GM23338 (cell line): ENCODE measurements at regions not wholly inside any gene's neighbourhood (a gene's known extent, or its start where the extent isn't known, plus 50 kb on each side); places are given as distances from the start of the nearest gene placed in this dataset.

Source experiments
- CREB1 ChIP-seq: fragments of 250-450 bp; sonication (Bioruptor Pico); IDR thresholded peaks from 2 replicates; pipeline ENCODE4 v1.5.0; 2020; ENCODE audit warnings: low read depth, mild to moderate bottlenecking, moderate library complexity
- CTCF ChIP-seq, 2 experiments: fragments of 200-600 bp in 1 of 2; sonication (generic) in 1 of 2; conservative IDR thresholded peaks; 2 replicates each; pipeline versions ENCODE4 v1.5.1 to v1.6.1; 2016 to 2017; ENCODE audit warnings: antibody characterized with exemption in 2 of 2, low read depth in 2 of 2, mild to moderate bottlenecking in 2 of 2, moderate library complexity in 1 of 2
- EZH2 ChIP-seq: fragments of 200-600 bp; sonication (generic); IDR thresholded peaks from one replicate; pipeline ENCODE4 v1.8.0; 2017; ENCODE audit warnings: antibody characterized with exemption, mild to moderate bottlenecking, low read depth; ENCODE audit not compliant: unreplicated experiment
- EZH2phosphoT487 ChIP-seq: fragments of 200-600 bp; sonication (generic); IDR thresholded peaks from one replicate; pipeline ENCODE4 v1.8.1; 2018; ENCODE audit warnings: antibody characterized with exemption; ENCODE audit not compliant: unreplicated experiment
- POLR2AphosphoS5 ChIP-seq: IDR thresholded peaks from 2 replicates; pipeline ENCODE4 v1.6.1; 2016; ENCODE audit warnings: antibody characterized with exemption, low read depth
- REST ChIP-seq: IDR thresholded peaks from one replicate; pipeline ENCODE4 v1.6.1; 2018; ENCODE audit warnings: antibody characterized with exemption; ENCODE audit not compliant: unreplicated experiment
- ZNF114 ChIP-seq: fragments of 250-450 bp; sonication (Bioruptor Pico); IDR thresholded peaks from 2 replicates; pipeline ENCODE4 v1.5.0; 2020; ENCODE audit warnings: mild to moderate bottlenecking, moderate library complexity

DNA sequence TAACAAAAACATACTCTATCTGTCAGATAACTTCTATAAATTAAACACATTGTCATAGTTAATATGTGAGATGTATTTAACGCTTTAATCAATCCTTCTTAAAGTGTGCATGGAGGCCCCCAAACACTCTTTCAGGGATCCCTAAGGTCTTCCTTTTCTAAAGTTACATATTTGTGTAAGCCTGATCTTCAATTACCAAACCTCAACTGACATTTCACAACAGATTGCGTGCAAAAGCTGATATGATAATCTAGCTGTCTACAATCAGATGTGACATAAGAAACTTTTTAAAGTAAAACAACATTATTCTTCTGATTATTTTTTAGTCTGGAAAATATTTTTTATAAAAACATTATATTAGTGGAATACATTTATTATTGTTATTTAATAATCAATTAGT lies 1850.4 kb downstream of the OLFM4 start:
- TF ChIP-seq EZH2, result no peak
- no peak for TF ChIP-seq CTCF (conservative IDR thresholded peaks at IDR 0.05; ENCODE audit: low read depth in 2 of 2)
- TF ChIP-seq REST, result no peak
- no peak for TF ChIP-seq CREB1
- no peak for TF ChIP-seq POLR2AphosphoS5
- TF ChIP-seq EZH2phosphoT487, result no peak
- TF ChIP-seq ZNF114, result no peak
